ENCODE measurements at regions not wholly inside any gene's neighbourhood (a gene's known extent, or its start where the extent isn't known, plus 50 kb on each side); places are given as distances from the start of the nearest gene placed in this dataset.

GRCh38 chr6:170232186-170233002 lies 58.5 kb downstream of the DLL1 start:
- FAIRE-seq: no peak

GRCh38 chr6:170231293-170232185 lies 59.3 kb downstream of the DLL1 start:
- DNase-seq (ENCODE audit: extremely low spot score, insufficient read length, low read depth) (no peak), FAIRE-seq (no peak)

More at GRCh38 chr6:170232186-170233002, 58.5 kb downstream of the DLL1 start:
- no peak for DNase-seq (ENCODE audit: extremely low spot score, insufficient read length, low read depth)

- DNase-seq (ENCODE audit: extremely low spot score, insufficient read length, low read depth) (no peak), FAIRE-seq (no peak)
Observed at GRCh38 chr6:170230520-170231292, 60.2 kb downstream of the DLL1 start.

- FAIRE-seq: no peak
- no peak for DNase-seq (ENCODE audit: extremely low spot score, insufficient read length, low read depth)
Observed at GRCh38 chr6:170229851-170230519, 60.9 kb downstream of the DLL1 start.

GRCh38 chr6:170229396-170229795 lies 61.5 kb downstream of the DLL1 start:
- FAIRE-seq: no peak
- DNase-seq (ENCODE audit: extremely low spot score, insufficient read length, low read depth): no peak

- no peak for FAIRE-seq
Observed at GRCh38 chr6:170228946-170229310, 62.0 kb downstream of the DLL1 start.

GRCh38 chr6:170227996-170228945 lies 62.6 kb downstream of the DLL1 start:
- no peak for DNase-seq (ENCODE audit: extremely low spot score, insufficient read length, low read depth)
- FAIRE-seq: no peak

More at GRCh38 chr6:170228946-170229310, 62.0 kb downstream of the DLL1 start:
- no peak for DNase-seq (ENCODE audit: extremely low spot score, insufficient read length, low read depth)

GRCh38 chr6:170227521-170227983 lies 63.3 kb downstream of the DLL1 start:
- DNase-seq (ENCODE audit: extremely low spot score, insufficient read length, low read depth): no peak
- no peak for FAIRE-seq

- no peak for DNase-seq (ENCODE audit: extremely low spot score, insufficient read length, low read depth)
- FAIRE-seq: no peak
Observed at GRCh38 chr6:170226647-170227046, 64.2 kb downstream of the DLL1 start.

GRCh38 chr6:170225852-170226417 lies 64.9 kb downstream of the DLL1 start:
- FAIRE-seq (no peak), DNase-seq (ENCODE audit: extremely low spot score, insufficient read length, low read depth) (no peak)

- DNase-seq (ENCODE audit: extremely low spot score, insufficient read length, low read depth) (no peak), FAIRE-seq (no peak)
Observed at GRCh38 chr6:170224694-170225660, 65.9 kb downstream of the DLL1 start.

- DNase-seq (ENCODE audit: extremely low spot score, insufficient read length, low read depth): no peak
- no peak for FAIRE-seq
Observed at GRCh38 chr6:170223718-170224693, 66.9 kb downstream of the DLL1 start.

- FAIRE-seq (no peak), DNase-seq (ENCODE audit: extremely low spot score, insufficient read length, low read depth) (no peak)
Observed at GRCh38 chr6:170222498-170223471, 68.1 kb downstream of the DLL1 start.

GRCh38 chr6:170221753-170222400 lies 69.0 kb downstream of the DLL1 start:
- FAIRE-seq (no peak), DNase-seq (ENCODE audit: extremely low spot score, insufficient read length, low read depth) (no peak)
